ENCODE measurements at regions not wholly inside any gene's neighbourhood (a gene's known extent, or its start where the extent isn't known, plus 50 kb on each side); places are given as distances from the start of the nearest gene placed in this dataset.
A peak's percentile ranks its signal among the peaks of the same experiment; 100 is the strongest.

DNA sequence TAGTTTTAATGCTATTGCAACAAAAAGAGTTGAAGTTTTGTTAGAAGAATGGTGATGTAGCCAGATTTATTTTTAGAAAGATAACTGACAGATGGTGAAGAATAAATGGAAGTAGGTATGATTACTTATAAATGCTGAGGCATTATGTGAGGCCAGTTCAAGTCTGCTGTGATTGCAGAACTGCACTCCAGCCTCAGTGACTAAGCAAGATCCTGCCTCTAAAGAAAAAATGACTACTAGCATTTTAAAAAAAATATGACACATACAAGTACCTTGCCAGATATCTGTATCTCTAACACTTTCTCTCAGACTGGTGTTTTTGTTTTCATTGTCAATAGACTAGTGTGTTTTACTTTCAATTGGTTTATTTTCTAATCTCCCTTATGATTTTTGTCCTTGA lies 1242.4 kb upstream of the ADGRL4 start:
- TF ChIP-seq, protein P1, sequence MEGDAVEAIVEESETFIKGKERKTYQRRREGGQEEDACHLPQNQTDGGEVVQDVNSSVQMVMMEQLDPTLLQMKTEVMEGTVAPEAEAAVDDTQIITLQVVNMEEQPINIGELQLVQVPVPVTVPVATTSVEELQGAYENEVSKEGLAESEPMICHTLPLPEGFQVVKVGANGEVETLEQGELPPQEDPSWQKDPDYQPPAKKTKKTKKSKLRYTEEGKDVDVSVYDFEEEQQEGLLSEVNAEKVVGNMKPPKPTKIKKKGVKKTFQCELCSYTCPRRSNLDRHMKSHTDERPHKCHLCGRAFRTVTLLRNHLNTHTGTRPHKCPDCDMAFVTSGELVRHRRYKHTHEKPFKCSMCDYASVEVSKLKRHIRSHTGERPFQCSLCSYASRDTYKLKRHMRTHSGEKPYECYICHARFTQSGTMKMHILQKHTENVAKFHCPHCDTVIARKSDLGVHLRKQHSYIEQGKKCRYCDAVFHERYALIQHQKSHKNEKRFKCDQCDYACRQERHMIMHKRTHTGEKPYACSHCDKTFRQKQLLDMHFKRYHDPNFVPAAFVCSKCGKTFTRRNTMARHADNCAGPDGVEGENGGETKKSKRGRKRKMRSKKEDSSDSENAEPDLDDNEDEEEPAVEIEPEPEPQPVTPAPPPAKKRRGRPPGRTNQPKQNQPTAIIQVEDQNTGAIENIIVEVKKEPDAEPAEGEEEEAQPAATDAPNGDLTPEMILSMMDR (IDR thresholded peaks at IDR 0.05) = no peak
- no peak for TF ChIP-seq POLR2A (IDR thresholded peaks at IDR 0.05)
- peak in 1 of 7 donors; percentile 2 for DNase-seq
- H3K9me3 ChIP-seq (replicated peaks in 1 of 3) = no peaks in the 10 kb centered on the region
- H3K4me1 ChIP-seq (replicated peaks in 1 of 2) = no peaks in the 10 kb centered on the region
- H3K27me3 ChIP-seq = no peaks in the 10 kb centered on the region
- no peaks in the 10 kb centered on the region for H3K36me3 ChIP-seq (replicated peaks in 1 of 2)
- intact Hi-C loops (cut with DNase I) = no loop called here
- H3K4me3 ChIP-seq = no peak overlapping the region
- H3K27ac ChIP-seq = no peak overlapping the region

DNA sequence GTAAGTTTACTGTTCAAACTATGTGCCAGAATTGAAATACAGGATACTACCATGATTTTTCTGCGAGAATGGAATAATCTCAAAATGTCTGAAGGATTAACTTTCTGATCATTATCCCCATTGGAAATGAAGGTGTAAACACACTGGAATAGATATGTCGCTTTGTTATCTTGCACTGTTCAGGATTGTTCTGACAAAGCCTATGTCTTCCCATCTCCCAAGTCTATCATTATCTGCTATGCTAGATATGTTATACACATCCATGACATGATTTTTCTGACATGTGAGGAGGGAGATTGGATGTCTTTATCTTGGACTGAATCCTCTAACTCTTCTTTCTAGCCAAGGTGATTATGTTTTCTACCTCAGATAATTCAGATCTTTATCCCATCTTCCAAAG lies 1239.3 kb upstream of the ADGRL4 start:
- 89 to 96% (median 91%) methylated on average over 2 of the region's 2 CpGs for WGBS, 4 donors
- Histone ChIP-seq H3K27me3 (no peaks in the 10 kb centered on the region), H3K9me3 (replicated peaks in 1 of 3) (no peaks in the 10 kb centered on the region), H3K27ac (no peak overlapping the region), H3K4me1 (replicated peaks in 1 of 2) (no peaks in the 10 kb centered on the region), H3K4me3 (no peak overlapping the region), H3K36me3 (replicated peaks in 1 of 2) (no peaks in the 10 kb centered on the region)
- TF ChIP-seq, protein P1 (IDR thresholded peaks at IDR 0.05) = no peak
- TF ChIP-seq POLR2A (IDR thresholded peaks at IDR 0.05) = no peak
- DNase-seq = no peak
- intact Hi-C loops (cut with DNase I) = no loop called here

DNA sequence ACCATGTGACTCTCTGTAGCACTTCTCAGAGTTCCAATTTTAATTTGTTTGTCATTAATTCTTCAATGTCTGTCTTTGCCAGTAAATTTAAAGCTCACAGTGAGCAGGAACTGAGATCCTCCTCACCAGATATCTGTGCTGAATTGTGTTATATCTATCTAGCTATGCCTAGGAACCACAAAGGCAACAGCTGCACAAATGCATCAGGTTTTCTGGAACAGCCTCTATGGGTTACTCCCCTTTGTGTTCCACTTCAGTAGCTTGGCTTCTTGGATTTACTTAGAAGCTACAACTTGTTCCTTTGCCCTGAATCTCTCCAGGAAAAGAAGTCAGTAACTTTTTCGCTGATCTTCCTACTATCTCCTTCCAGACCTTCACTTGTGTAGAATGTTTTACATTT lies 1237.8 kb upstream of the ADGRL4 start:
- TF ChIP-seq, protein P1 (IDR thresholded peaks at IDR 0.05) = no peak
- TF ChIP-seq POLR2A (IDR thresholded peaks at IDR 0.05) = no peak
- Histone ChIP-seq H3K27ac (no peak overlapping the region), H3K27me3 (no peaks in the 10 kb centered on the region), H3K36me3 (replicated peaks in 1 of 2) (no peaks in the 10 kb centered on the region), H3K4me3 (no peak overlapping the region), H3K9me3 (replicated peaks in 1 of 3) (no peaks in the 10 kb centered on the region), H3K4me1 (replicated peaks in 1 of 2) (no peaks in the 10 kb centered on the region)
- intact Hi-C loops (cut with DNase I) = no loop called here
- WGBS, 4 donors = 90 to 94% (median 91%) methylated on average over 1 of the region's 1 CpG
- DNase-seq = no peak

DNA sequence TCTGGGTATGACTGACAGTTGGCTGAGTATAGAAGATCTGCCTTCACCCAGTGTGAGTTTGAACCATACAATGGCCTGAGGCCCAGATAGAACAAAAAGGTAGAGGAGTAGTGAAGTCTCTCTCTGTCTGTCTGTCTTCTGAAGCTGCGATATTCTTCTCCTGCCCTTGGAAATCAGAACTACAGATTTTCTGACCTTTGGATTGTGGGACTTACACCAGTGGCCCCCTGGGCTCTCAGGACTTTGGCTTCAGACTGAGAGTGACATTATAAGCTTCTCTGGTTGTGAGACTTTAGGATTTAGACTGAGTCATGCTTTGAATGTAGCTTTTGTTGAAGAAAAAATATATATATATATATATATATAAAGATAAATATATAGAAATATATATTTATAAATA lies 1235.0 kb upstream of the ADGRL4 start:
- WGBS, 4 donors = 77 to 93% (median 89%) methylated on average over 1 of the region's 1 CpG
- no peak overlapping the region for H3K4me3 ChIP-seq
- no peak overlapping the region for H3K27ac ChIP-seq
- DNase-seq = no peak
- H3K4me1 ChIP-seq (replicated peaks in 1 of 2) = no peaks in the 10 kb centered on the region
- H3K9me3 ChIP-seq (replicated peaks in 1 of 3) = no peaks in the 10 kb centered on the region
- intact Hi-C loops (cut with DNase I) = no loop called here
- no peak for TF ChIP-seq POLR2A (IDR thresholded peaks at IDR 0.05)
- TF ChIP-seq, protein P1 (IDR thresholded peaks at IDR 0.05) = no peak
- no peaks in the 10 kb centered on the region for H3K36me3 ChIP-seq (replicated peaks in 1 of 2)
- no peaks in the 10 kb centered on the region for H3K27me3 ChIP-seq

All from adrenal gland (tissue), 9 donors.